ENCODE measurements at regions not wholly inside any gene's neighbourhood (a gene's known extent, or its start where the extent isn't known, plus 50 kb on each side); places are given as distances from the start of the nearest gene placed in this dataset.

GRCh38 chr13:67568205-67568604 is 338.1 kb upstream of the PCDH9 start (continued):
- TF ChIP-seq TAF1 (IDR thresholded peaks at IDR 0.05; ENCODE audit: borderline replicate concordance, low read depth, low read length), result no peak
- TF ChIP-seq NFIC (IDR thresholded peaks at IDR 0.05; ENCODE audit: borderline replicate concordance), result no peak
- no peak for TF ChIP-seq IRF3 (IDR thresholded peaks at IDR 0.05; ENCODE audit: low read depth, low read length)
- TF ChIP-seq SMC3 (IDR thresholded peaks at IDR 0.05; ENCODE audit: low read depth, low read length), result no peak

GRCh38 chr13:67557642-67558241 is 327.6 kb upstream of the PCDH9 start:
- Histone ChIP-seq H2AFZ (ENCODE audit: low read depth) (no peak overlapping the region), H3K9ac (no peak overlapping the region), H3K27me3 (ENCODE audit: insufficient read depth) (no peaks in the 10 kb centered on the region), H3K9me2 (no peaks in the 10 kb centered on the region), H3K27ac (ENCODE audit: low read depth in 2 of 2, low read length in 1 of 2) (no peak overlapping the region), H3K79me2 (ENCODE audit: insufficient read depth) (no peaks in the 10 kb centered on the region), H3K4me1 (ENCODE audit: control insufficient read depth in 1 of 2, insufficient read depth in 2 of 2, low read depth in 1 of 2, low read length in 1 of 2) (no peaks in the 10 kb centered on the region), H3K36me3 (replicated peaks in 1 of 2; ENCODE audit: control insufficient read depth in 1 of 2, insufficient read depth in 2 of 2, low read length in 1 of 2) (no peaks in the 10 kb centered on the region), H4K20me1 (ENCODE audit: insufficient read depth) (no peaks in the 10 kb centered on the region), H3K4me3 (ENCODE audit: low read depth in 2 of 2, low read length in 1 of 2) (no peak overlapping the region), H3K9me3 (no peaks in the 10 kb centered on the region), H3K4me2 (no peak overlapping the region), H3F3A (replicated peaks; ENCODE audit: insufficient read depth) (no peaks in the 10 kb centered on the region)
- CTCF ChIA-PET, result no interaction called here
- POLR2A ChIA-PET, result no interaction called here
- TF ChIP-seq CHD2 (IDR thresholded peaks at IDR 0.05; ENCODE audit: low read length, partially characterized antibody) (no peak), USF1 (IDR thresholded peaks at IDR 0.05; ENCODE audit: borderline replicate concordance, low read depth) (no peak), FOSL2 (IDR thresholded peaks at IDR 0.05; ENCODE audit: borderline replicate concordance, low read depth) (no peak), TEAD4 (IDR thresholded peaks at IDR 0.05; ENCODE audit: borderline replicate concordance, insufficient read depth) (no peak), FOXJ3 (CRISPR knock-in tag; IDR thresholded peaks at IDR 0.05) (no peak), TAF1 (IDR thresholded peaks at IDR 0.05; ENCODE audit: borderline replicate concordance, low read depth, low read length) (no peak), REST (IDR thresholded peaks at IDR 0.05; ENCODE audit: low read depth, low read length) (no peak), CTCF (IDR thresholded peaks at IDR 0.05) (no peak), POLR2AphosphoS5 (IDR thresholded peaks at IDR 0.05; ENCODE audit: low read depth, low read length) (no peak), FOXM1 (IDR thresholded peaks at IDR 0.05; ENCODE audit: low read depth) (no peak), GATA2 (CRISPR knock-in tag; IDR thresholded peaks at IDR 0.05) (no peak), MEF2A (IDR thresholded peaks at IDR 0.05; ENCODE audit: borderline replicate concordance, low read depth) (no peak), TCF12 (IDR thresholded peaks at IDR 0.05) (no peak)
- DNase-seq, result no peak
- 53% methylated on average over 2 of the region's 2 CpGs for WGBS (ENCODE audit: low lambda C conversion rate)

Measured in SK-N-SH (cell line).